Thymus (tissue), 11 donors: ENCODE measurements at regions not wholly inside any gene's neighbourhood (a gene's known extent, or its start where the extent isn't known, plus 50 kb on each side); places are given as distances from the start of the nearest gene placed in this dataset.
"Not testable (repeated sequence)": the region's sequence is repeated elsewhere in the genome, so short reads cannot be mapped to it uniquely, and the experiment has no call there.

ENCODE experiments used
- DNase-seq, 9 donors: peaks; one replicate each; pipeline ENCODE4 v3.0.0-alpha.2; 2013; ENCODE audit warnings: low spot score in 9 of 9, low read depth in 6 of 9, missing footprints in 1 of 9
- H3K27ac ChIP-seq, 2 donors: one replicate each; pipeline ENCODE4 v1.5.1; 2013; ENCODE audit warnings: control low read depth in 1 of 2, low read depth in 1 of 2, low read length in 1 of 2, mild to moderate bottlenecking in 1 of 2, moderate library complexity in 1 of 2
- H3K27me3 ChIP-seq, 2 donors: one replicate each; pipeline ENCODE4 v1.5.1; 2013; ENCODE audit warnings: low read length in 1 of 2; ENCODE audit not compliant: control insufficient read depth in 2 of 2, insufficient read depth in 1 of 2
- H3K36me3 ChIP-seq, 2 donors: one replicate each; pipeline ENCODE4 v1.5.1; 2013; ENCODE audit warnings: low read length in 1 of 2, mild to moderate bottlenecking in 1 of 2, moderate library complexity in 1 of 2; ENCODE audit not compliant: control insufficient read depth in 2 of 2, insufficient read depth in 2 of 2
- H3K4me1 ChIP-seq, 2 donors: one replicate each; pipeline ENCODE4 v1.5.1; 2013; ENCODE audit warnings: low read length in 2 of 2; ENCODE audit not compliant: control insufficient read depth in 2 of 2, insufficient read depth in 2 of 2
- H3K4me3 ChIP-seq, 2 donors: one replicate each; pipeline ENCODE4 v1.5.1; 2013; ENCODE audit warnings: low read length in 2 of 2, control low read depth in 1 of 2, mild to moderate bottlenecking in 1 of 2
- H3K9me3 ChIP-seq, 2 donors: one replicate each; pipeline ENCODE4 v1.5.1; 2013; ENCODE audit warnings: low read length in 1 of 2, mild to moderate bottlenecking in 1 of 2; ENCODE audit not compliant: control insufficient read depth in 2 of 2, insufficient read depth in 1 of 2
- WGBS: extraction: QIAGEN DNeasy Blood & Tissue Kit; methylation state at CpG from one replicate; pipeline ENCODE4 v1.1.7; 2013; 5-methylcytosine and 5-hydroxymethylcytosine counted together
- donor health status: healthy.

- not testable (repeated sequence) for H3K27me3 ChIP-seq, H3K9me3 ChIP-seq, DNase-seq, H3K27ac ChIP-seq, H3K36me3 ChIP-seq, H3K4me1 ChIP-seq, H3K4me3 ChIP-seq
- WGBS: 72% methylated on average over 13 of the region's 13 CpGs
These were observed 172.1 kb upstream of the AGTR1 start for GRCh38 chr3:148525621-148526020.

GRCh38 chr3:148528024-148528423, 169.7 kb upstream of the AGTR1 start:
- no peak overlapping the region for H3K27ac ChIP-seq
- H3K9me3 ChIP-seq: no peaks in the 10 kb centered on the region
- no peaks in the 10 kb centered on the region for H3K36me3 ChIP-seq
- peaks cover 0 to 2% of the 10 kb centered on the region in 2 donors for H3K4me1 ChIP-seq
- H3K27me3 ChIP-seq: no peaks in the 10 kb centered on the region
- no peak overlapping the region for H3K4me3 ChIP-seq
- DNase-seq: no peak

GRCh38 chr3:148531836-148532235, 165.9 kb upstream of the AGTR1 start:
- DNase-seq: no peak
- no peaks in the 10 kb centered on the region for H3K27me3 ChIP-seq
- WGBS: 96% methylated on average over 2 of the region's 2 CpGs
- H3K4me3 ChIP-seq: no peak overlapping the region
- no peaks in the 10 kb centered on the region for H3K36me3 ChIP-seq
- no peaks in the 10 kb centered on the region for H3K9me3 ChIP-seq
- no peak overlapping the region for H3K27ac ChIP-seq
- no peaks in the 10 kb centered on the region for H3K4me1 ChIP-seq

GRCh38 chr3:148532326-148532725, 165.4 kb upstream of the AGTR1 start:
- 92% methylated on average over 2 of the region's 2 CpGs for WGBS
- no peak overlapping the region for H3K27ac ChIP-seq
- no peak for DNase-seq
- no peak overlapping the region for H3K4me3 ChIP-seq
- H3K4me1 ChIP-seq: no peaks in the 10 kb centered on the region
- no peaks in the 10 kb centered on the region for H3K9me3 ChIP-seq
- H3K27me3 ChIP-seq: no peaks in the 10 kb centered on the region
- H3K36me3 ChIP-seq: no peaks in the 10 kb centered on the region

GRCh38 chr3:148532774-148533173, 164.9 kb upstream of the AGTR1 start:
- H3K36me3 ChIP-seq: no peaks in the 10 kb centered on the region
- WGBS: 95% methylated on average over 3 of the region's 3 CpGs
- no peaks in the 10 kb centered on the region for H3K27me3 ChIP-seq
- no peaks in the 10 kb centered on the region for H3K4me1 ChIP-seq
- no peaks in the 10 kb centered on the region for H3K9me3 ChIP-seq
- no peak overlapping the region for H3K27ac ChIP-seq
- DNase-seq: no peak
- H3K4me3 ChIP-seq: no peak overlapping the region

- no peaks in the 10 kb centered on the region for H3K36me3 ChIP-seq
- H3K4me3 ChIP-seq: no peak overlapping the region
- WGBS: 86% methylated on average over 5 of the region's 5 CpGs
- no peak overlapping the region for H3K27ac ChIP-seq
- no peaks in the 10 kb centered on the region for H3K4me1 ChIP-seq
- H3K27me3 ChIP-seq: no peaks in the 10 kb centered on the region
- DNase-seq: no peak
- no peaks in the 10 kb centered on the region for H3K9me3 ChIP-seq
These were observed 163.4 kb upstream of the AGTR1 start for GRCh38 chr3:148534089-148534988.

GRCh38 chr3:148535001-148535400, 162.7 kb upstream of the AGTR1 start:
- WGBS: 66% methylated on average over 1 of the region's 1 CpG
- Histone ChIP-seq H3K4me3 (no peak overlapping the region), H3K27ac (no peak overlapping the region), H3K36me3 (no peaks in the 10 kb centered on the region), H3K27me3 (no peaks in the 10 kb centered on the region), H3K4me1 (no peaks in the 10 kb centered on the region), H3K9me3 (no peaks in the 10 kb centered on the region)
- DNase-seq: no peak

GRCh38 chr3:148540266-148540665, 157.4 kb upstream of the AGTR1 start:
- Histone ChIP-seq H3K36me3 (no peaks in the 10 kb centered on the region), H3K27ac (no peak overlapping the region), H3K4me3 (no peak overlapping the region), H3K4me1 (no peaks in the 10 kb centered on the region), H3K9me3 (no peaks in the 10 kb centered on the region), H3K27me3 (no peaks in the 10 kb centered on the region)
- 96% methylated on average over 1 of the region's 1 CpG for WGBS
- DNase-seq: no peak

GRCh38 chr3:148540851-148541250, 156.9 kb upstream of the AGTR1 start:
- Histone ChIP-seq H3K9me3 (no peaks in the 10 kb centered on the region), H3K4me1 (no peaks in the 10 kb centered on the region), H3K27me3 (no peaks in the 10 kb centered on the region), H3K36me3 (no peaks in the 10 kb centered on the region), H3K4me3 (no peak overlapping the region), H3K27ac (no peak overlapping the region)
- no peak for DNase-seq
- 95% methylated on average over 3 of the region's 3 CpGs for WGBS
